ENCODE measurements at regions not wholly inside any gene's neighbourhood (a gene's known extent, or its start where the extent isn't known, plus 50 kb on each side); places are given as distances from the start of the nearest gene placed in this dataset.

DNA sequence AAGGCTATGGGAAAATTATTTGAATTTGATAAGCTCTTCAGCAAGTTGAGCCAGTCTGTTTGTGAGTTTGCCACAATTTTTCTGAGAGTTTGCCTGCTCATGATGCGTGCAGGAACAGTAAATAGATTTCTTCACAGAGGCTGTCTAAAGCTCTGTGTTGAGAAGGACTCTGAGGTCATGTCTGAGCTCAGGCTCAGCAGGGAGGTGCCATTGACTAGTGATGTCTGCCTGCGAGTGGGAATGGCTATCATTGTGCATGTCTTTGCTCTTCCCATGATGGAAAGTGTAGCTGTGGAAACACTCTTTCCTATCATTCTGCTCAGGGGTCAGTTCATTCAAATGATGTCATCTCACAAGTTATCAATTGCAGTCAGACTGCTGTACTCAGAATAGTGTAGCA is 142.8 kb downstream of the RASEF start:
- H3K36me3 ChIP-seq (ENCODE audit: control insufficient read depth, insufficient read depth, low read length), result no peaks in the 10 kb centered on the region
- WGBS, 2 experiments (ENCODE audit: insufficient coverage in 2 of 2), result 85 to 93% methylated on average over 1 to 2 of the region's 2 CpGs
- peaks cover 16% of the 10 kb centered on the region for H3K9me3 ChIP-seq (ENCODE audit: control insufficient read depth, low read length)

DNA sequence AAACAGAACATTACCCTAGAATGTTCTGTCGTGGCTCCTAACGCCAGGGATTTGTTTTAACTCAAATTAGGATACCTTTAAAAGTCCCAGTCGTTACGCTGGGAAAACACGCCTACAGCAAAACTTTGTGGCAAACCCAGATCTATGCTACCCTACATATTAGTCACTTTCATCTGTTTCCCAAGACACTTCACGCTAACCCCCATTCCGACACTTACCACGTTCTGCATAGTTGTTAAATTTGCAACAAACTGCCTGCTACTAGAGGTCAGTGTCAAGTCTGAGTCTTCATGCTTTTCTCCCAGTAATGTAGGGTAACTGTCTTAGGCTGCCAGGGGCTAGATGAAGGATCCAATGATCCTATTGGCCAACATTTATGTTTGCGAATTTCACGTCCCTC is 140.3 kb downstream of the RASEF start:
- WGBS, 2 experiments (ENCODE audit: insufficient coverage in 2 of 2), result 90 to 92% methylated on average over 9 of the region's 10 CpGs
- no peaks in the 10 kb centered on the region for H3K9me3 ChIP-seq (ENCODE audit: control insufficient read depth, low read length)

More for the DNA sequence above, 142.8 kb downstream of the RASEF start:
- peaks cover 3% of the 10 kb centered on the region for H3K4me1 ChIP-seq (ENCODE audit: control insufficient read depth, insufficient read depth, low read length, poor library complexity, severe bottlenecking)
- no peak overlapping the region for H3K27ac ChIP-seq (ENCODE audit: low read depth, low read length, severe bottlenecking)
- no peak overlapping the region for H3K4me3 ChIP-seq (ENCODE audit: extremely low read depth, insufficient read depth, low read length, poor library complexity, severe bottlenecking)

DNA sequence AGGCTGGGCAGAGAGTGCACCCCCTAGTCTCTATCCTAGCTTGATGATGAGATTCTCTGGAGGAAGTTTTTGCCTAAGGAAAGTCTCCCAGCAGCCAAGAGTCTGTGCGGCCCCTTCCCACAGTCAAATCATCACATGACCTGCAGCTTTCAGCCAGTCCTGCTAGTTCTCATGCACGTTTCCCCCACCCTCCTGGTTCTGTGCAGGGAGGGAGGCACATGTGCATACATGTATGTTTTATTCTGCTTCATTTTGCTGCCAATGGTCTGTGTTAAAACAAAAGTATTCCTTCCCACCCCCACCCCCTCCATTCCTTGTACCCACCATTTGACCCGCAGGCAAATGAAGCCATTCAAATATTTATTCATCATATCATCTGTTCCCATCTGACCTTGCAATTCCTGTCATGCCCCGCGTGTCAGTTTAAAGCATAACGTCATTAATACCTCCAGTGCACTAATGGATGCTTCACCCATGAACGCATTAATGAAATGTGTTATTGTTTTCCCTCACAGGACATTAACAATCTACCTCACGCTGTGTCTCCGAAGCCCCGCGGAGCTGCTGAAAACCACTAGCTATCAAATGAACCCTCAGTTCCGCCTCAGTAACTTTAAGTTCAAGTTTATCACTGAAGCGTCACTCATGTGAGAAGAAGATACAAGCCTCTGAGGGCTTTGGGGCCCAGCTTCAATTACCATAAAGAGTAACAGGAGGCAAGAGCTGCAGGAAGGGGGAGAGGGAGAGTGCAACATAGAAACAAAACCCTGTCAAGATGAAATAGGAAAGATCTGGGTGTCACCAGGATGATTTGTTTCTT is 139.6 kb downstream of the RASEF start:
- Histone ChIP-seq H3K36me3 (ENCODE audit: control insufficient read depth, insufficient read depth, low read length) (no peaks in the 10 kb centered on the region), H3K4me3 (ENCODE audit: extremely low read depth, insufficient read depth, low read length, poor library complexity, severe bottlenecking) (no peak overlapping the region), H3K9me3 (ENCODE audit: control insufficient read depth, low read length) (no peaks in the 10 kb centered on the region), H3K4me1 (ENCODE audit: control insufficient read depth, insufficient read depth, low read length, poor library complexity, severe bottlenecking) (peaks cover 3% of the 10 kb centered on the region), H3K27ac (ENCODE audit: low read depth, low read length, severe bottlenecking) (no peak overlapping the region)
- WGBS, 2 experiments (ENCODE audit: insufficient coverage in 2 of 2), result 88 to 90% methylated on average over 6 to 10 of the region's 13 CpGs

More for the DNA sequence above, 140.3 kb downstream of the RASEF start:
- Histone ChIP-seq H3K36me3 (ENCODE audit: control insufficient read depth, insufficient read depth, low read length) (no peaks in the 10 kb centered on the region), H3K4me1 (ENCODE audit: control insufficient read depth, insufficient read depth, low read length, poor library complexity, severe bottlenecking) (peaks cover 3% of the 10 kb centered on the region), H3K4me3 (ENCODE audit: extremely low read depth, insufficient read depth, low read length, poor library complexity, severe bottlenecking) (no peak overlapping the region), H3K27ac (ENCODE audit: low read depth, low read length, severe bottlenecking) (no peak overlapping the region)

DNA sequence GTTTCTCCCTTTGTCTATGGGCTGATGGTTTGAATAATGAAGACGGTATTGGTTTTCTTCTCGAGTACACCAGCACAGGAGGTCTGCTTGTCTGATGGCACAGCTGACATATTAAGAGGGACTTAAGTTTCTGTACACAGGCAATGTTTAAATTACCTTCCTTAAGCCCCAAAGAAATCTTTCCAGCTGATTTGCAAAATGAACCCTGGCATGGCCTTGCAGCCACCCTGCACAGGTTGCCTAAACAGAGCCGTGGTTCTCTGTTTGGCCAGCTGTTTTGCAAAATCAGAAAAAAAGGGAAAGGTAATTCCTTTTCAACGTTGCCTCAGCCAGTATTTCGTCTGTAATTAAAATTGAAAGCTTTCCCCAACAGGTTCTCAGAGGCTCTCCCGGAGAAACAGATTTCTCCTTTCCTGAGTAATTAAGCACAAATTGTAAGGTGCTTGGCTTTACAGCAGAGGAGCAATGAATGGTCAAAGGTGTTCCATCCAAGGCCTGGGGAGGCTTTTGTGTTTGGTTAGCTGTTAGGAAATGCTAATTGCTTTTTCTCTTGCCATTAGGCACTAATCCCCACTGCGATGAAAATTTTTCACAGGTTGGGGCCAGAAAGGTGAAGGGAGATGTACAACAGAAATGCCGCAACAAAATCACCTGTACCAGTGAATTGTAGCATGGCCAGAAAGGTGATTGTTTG is 138.9 kb downstream of the RASEF start:
- H3K9me3 ChIP-seq (ENCODE audit: control insufficient read depth, low read length), result no peaks in the 10 kb centered on the region
- no peaks in the 10 kb centered on the region for H3K36me3 ChIP-seq (ENCODE audit: control insufficient read depth, insufficient read depth, low read length)
- peaks cover 3% of the 10 kb centered on the region for H3K4me1 ChIP-seq (ENCODE audit: control insufficient read depth, insufficient read depth, low read length, poor library complexity, severe bottlenecking)
- 83% methylated on average over 4 to 5 of the region's 8 CpGs for WGBS, 2 experiments (ENCODE audit: insufficient coverage in 2 of 2)
- H3K4me3 ChIP-seq (ENCODE audit: extremely low read depth, insufficient read depth, low read length, poor library complexity, severe bottlenecking), result no peak overlapping the region
- no peak overlapping the region for H3K27ac ChIP-seq (ENCODE audit: low read depth, low read length, severe bottlenecking)

Data from mesodermal cell (in vitro differentiated cells).